Natural killer cell (primary cell): ENCODE measurements at regions not wholly inside any gene's neighbourhood (a gene's known extent, or its start where the extent isn't known, plus 50 kb on each side); places are given as distances from the start of the nearest gene placed in this dataset.
"Not testable (repeated sequence)": the region's sequence is repeated elsewhere in the genome, so short reads cannot be mapped to it uniquely, and the experiment has no call there.

ENCODE experiments used
- ATAC-seq, 3 donors: fragments of 150-1000 bp in 2 of 3; fragments of 200-7000 bp in 1 of 3; cut with Tn5 transposase; 1 replicate in 1 of 3; 2 replicates in 2 of 3; pipeline ENCODE4 v1.10.0; 2021; ENCODE audit warnings: mild to moderate bottlenecking in 2 of 3, moderate library complexity in 2 of 3
- DNase-seq, 2 donors: peaks; one replicate each; pipeline versions ENCODE4 v3.0.0 to v3.0.0-alpha.2; 2013 to 2021; ENCODE audit warnings: mixed read lengths in 1 of 2
- H3K27ac ChIP-seq: one replicate; pipeline ENCODE4 v1.5.1; 2013; ENCODE audit warnings: mild to moderate bottlenecking, low read length
- H3K27me3 ChIP-seq: one replicate; pipeline ENCODE4 v1.6.1; 2013; ENCODE audit warnings: low read length; ENCODE audit not compliant: control insufficient read depth, insufficient read depth
- H3K36me3 ChIP-seq: one replicate; pipeline ENCODE4 v1.6.1; 2013; ENCODE audit warnings: low read length; ENCODE audit not compliant: control insufficient read depth, insufficient read depth
- H3K4me1 ChIP-seq: one replicate; pipeline ENCODE4 v1.6.1; 2013; ENCODE audit warnings: low read length; ENCODE audit not compliant: control insufficient read depth, insufficient read depth
- H3K4me3 ChIP-seq: one replicate; pipeline ENCODE4 v1.5.1; 2013; ENCODE audit warnings: low read length
- H3K9me3 ChIP-seq: one replicate; pipeline ENCODE4 v1.6.1; 2013; ENCODE audit warnings: low read length; ENCODE audit not compliant: control insufficient read depth, insufficient read depth
- H3K27ac Mint-ChIP-seq, 2 donors: one replicate each; pipeline ENCODE4 v1.8.0; 2022; ENCODE audit warnings: mild to moderate bottlenecking in 2 of 2, mixed read lengths in 2 of 2, moderate library complexity in 1 of 2
- H3K27me3 Mint-ChIP-seq, 2 donors: one replicate each; pipeline ENCODE4 v1.8.0; 2022; ENCODE audit warnings: low read depth in 2 of 2, mixed read lengths in 2 of 2
- H3K36me3 Mint-ChIP-seq: one replicate; pipeline ENCODE4 v1.8.0; 2022; ENCODE audit warnings: mixed read lengths
- H3K4me1 Mint-ChIP-seq, 2 donors: one replicate each; pipeline ENCODE4 v1.8.0; 2022; ENCODE audit warnings: mixed read lengths in 2 of 2
- H3K4me3 Mint-ChIP-seq: one replicate; pipeline ENCODE4 v1.8.0; 2022; ENCODE audit warnings: mild to moderate bottlenecking, moderate library complexity, mixed read lengths
- H3K9me3 Mint-ChIP-seq, 2 donors: one replicate each; pipeline ENCODE4 v1.8.0; 2022; ENCODE audit warnings: mixed read lengths in 2 of 2
- WGBS: methylation state at CpG from one replicate; pipeline ENCODE4 v1.1.7; 2013; ENCODE audit warnings: missing lambda C conversion rate; ENCODE audit not compliant: insufficient coverage; 5-methylcytosine and 5-hydroxymethylcytosine counted together
- intact Hi-C: fragments of 100-400 bp; cut with micrococcal nuclease; formaldehyde crosslinking; loops from one replicate; pipeline ENCODE4 v1.14.2; 2022
- TF ChIP-seq, protein P1 (sequence below): fragments of 200-600 bp; IDR thresholded peaks from one replicate; pipeline ENCODE4 v1.8.0; 2022; ENCODE audit warnings: antibody characterized with exemption

DNA sequence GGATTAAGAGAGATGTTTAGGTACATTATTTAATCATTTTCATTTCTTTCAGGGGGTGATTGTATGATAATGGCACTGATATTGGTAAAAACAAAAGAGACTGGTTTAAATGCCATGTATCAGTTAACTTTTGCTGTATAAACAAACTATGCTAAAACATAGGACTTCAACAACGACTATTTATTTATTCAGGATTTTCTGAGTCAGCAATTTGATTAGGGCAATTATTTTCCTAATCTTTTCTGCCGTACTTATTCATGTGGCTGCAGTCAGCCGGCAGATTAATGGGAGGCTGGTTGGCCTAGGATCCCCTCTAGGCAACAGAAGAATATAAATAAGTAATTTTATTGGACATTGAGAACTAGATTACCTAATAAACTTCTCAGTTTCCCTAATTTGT lies 661.7 kb upstream of the RAG2 start:
- Mint-ChIP-seq H3K27ac (no peak overlapping the region), H3K4me1 (no peaks in the 10 kb centered on the region), H3K9me3 (peaks cover 11 to 14% of the 10 kb centered on the region in 2 donors), H3K36me3 (no peaks in the 10 kb centered on the region), H3K4me3 (no peak overlapping the region), H3K27me3 (no peaks in the 10 kb centered on the region)
- ATAC-seq = no peak
- TF ChIP-seq, protein P1, sequence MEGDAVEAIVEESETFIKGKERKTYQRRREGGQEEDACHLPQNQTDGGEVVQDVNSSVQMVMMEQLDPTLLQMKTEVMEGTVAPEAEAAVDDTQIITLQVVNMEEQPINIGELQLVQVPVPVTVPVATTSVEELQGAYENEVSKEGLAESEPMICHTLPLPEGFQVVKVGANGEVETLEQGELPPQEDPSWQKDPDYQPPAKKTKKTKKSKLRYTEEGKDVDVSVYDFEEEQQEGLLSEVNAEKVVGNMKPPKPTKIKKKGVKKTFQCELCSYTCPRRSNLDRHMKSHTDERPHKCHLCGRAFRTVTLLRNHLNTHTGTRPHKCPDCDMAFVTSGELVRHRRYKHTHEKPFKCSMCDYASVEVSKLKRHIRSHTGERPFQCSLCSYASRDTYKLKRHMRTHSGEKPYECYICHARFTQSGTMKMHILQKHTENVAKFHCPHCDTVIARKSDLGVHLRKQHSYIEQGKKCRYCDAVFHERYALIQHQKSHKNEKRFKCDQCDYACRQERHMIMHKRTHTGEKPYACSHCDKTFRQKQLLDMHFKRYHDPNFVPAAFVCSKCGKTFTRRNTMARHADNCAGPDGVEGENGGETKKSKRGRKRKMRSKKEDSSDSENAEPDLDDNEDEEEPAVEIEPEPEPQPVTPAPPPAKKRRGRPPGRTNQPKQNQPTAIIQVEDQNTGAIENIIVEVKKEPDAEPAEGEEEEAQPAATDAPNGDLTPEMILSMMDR = no peak
- Histone ChIP-seq H3K27ac (no peak overlapping the region), H3K9me3 (no peaks in the 10 kb centered on the region), H3K27me3 (no peaks in the 10 kb centered on the region), H3K4me1 (no peaks in the 10 kb centered on the region), H3K4me3 (no peak overlapping the region), H3K36me3 (no peaks in the 10 kb centered on the region)
- no peak for DNase-seq
- intact Hi-C loops = no loop called here
- 79% methylated on average over 3 of the region's 3 CpGs for WGBS

DNA sequence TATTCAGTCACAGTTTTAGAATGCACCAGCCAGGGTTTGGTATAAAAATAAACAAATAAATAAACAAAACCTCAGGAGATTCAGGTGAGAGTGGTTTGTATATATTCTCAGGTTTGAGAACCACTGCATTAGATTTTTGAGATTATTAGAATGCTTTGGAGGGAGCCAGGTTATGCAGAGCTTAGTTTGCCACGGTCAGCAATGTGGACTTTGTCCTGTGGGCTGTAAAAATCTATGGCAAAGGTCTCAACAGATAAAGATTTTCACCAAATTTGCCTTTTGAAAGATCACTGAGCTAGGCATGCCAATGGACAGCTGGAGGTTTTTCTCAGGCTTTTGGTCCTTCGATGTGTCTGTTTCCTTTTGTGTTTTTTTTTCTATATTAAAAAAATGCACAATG lies 650.1 kb upstream of the RAG2 start:
- Mint-ChIP-seq H3K36me3 (no peaks in the 10 kb centered on the region), H3K27ac (no peak overlapping the region), H3K27me3 (no peaks in the 10 kb centered on the region), H3K4me3 (no peak overlapping the region), H3K4me1 (no peaks in the 10 kb centered on the region), H3K9me3 (peaks cover 7 to 14% of the 10 kb centered on the region in 2 donors)
- H3K9me3 ChIP-seq = peaks cover 5% of the 10 kb centered on the region
- no peaks in the 10 kb centered on the region for H3K27me3 ChIP-seq
- 74% methylated on average over 1 of the region's 2 CpGs for whole genome bisulfite sequencing
- H3K27ac ChIP-seq = no peak overlapping the region
- H3K4me3 ChIP-seq = no peak overlapping the region
- intact Hi-C loops = no loop called here
- no peak for DNase-seq
- TF ChIP-seq, protein P1 = no peak
- H3K36me3 ChIP-seq = no peaks in the 10 kb centered on the region
- H3K4me1 ChIP-seq = no peaks in the 10 kb centered on the region
- ATAC-seq = no peak

DNA sequence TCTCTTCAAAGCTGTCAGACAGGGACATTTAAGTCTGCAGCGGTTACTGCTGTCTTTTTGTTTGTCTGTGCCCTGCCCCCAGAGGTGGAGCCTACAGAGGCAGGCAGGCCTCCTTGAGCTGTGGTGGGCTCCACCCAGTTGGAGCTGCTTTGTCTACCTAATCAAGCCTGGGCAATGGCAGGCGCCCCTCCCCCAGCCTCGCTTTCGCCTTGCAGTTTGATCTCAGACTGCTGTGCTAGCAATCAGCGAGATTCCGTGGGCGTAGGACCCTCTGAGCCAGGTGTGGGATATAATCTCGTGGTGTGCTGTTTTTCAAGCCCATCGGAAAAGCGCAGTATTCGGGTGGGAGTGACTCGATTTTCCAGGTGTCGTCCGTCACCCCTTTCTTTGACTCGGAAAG lies 648.1 kb upstream of the RAG2 start:
- H3K9me3 Mint-ChIP-seq, ATAC-seq, DNase-seq, H3K9me3 ChIP-seq, H3K4me3 ChIP-seq, H3K4me3 Mint-ChIP-seq, H3K36me3 ChIP-seq, H3K36me3 Mint-ChIP-seq, intact Hi-C loops, H3K27ac Mint-ChIP-seq, H3K27me3 Mint-ChIP-seq, H3K4me1 Mint-ChIP-seq, H3K27ac ChIP-seq, H3K4me1 ChIP-seq, H3K27me3 ChIP-seq: not testable (repeated sequence)
- WGBS = 87% methylated on average over 14 of the region's 15 CpGs

DNA sequence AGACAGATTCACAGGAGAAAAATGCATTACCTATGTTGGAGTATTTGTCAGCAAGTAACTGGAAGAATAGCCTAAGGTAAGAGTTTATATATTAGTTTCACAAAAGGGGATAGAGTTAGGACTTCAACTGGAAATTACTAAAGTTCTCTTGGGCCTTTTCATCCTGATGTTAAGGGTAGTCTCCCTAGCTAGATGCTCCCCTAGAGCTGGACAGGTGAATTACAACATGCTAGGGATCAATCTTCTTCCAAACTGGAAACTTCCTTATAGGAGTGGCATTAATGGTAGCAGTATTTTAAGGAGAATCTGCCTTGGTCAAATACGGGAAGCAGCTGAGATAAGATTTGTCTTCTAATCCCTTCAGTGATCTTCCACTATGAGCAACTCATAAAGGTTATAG lies 632.8 kb upstream of the RAG2 start:
- intact Hi-C loops = no loop called here
- TF ChIP-seq, protein P1 = no peak
- Mint-ChIP-seq H3K9me3 (peaks cover 4 to 8% of the 10 kb centered on the region in 2 donors), H3K4me1 (no peaks in the 10 kb centered on the region), H3K27me3 (no peaks in the 10 kb centered on the region), H3K27ac (no peak overlapping the region), H3K4me3 (no peak overlapping the region), H3K36me3 (no peaks in the 10 kb centered on the region)
- no peaks in the 10 kb centered on the region for H3K4me1 ChIP-seq
- DNase-seq (no peak), ATAC-seq (no peak)
- H3K4me3 ChIP-seq = no peak overlapping the region
- no peak overlapping the region for H3K27ac ChIP-seq
- H3K27me3 ChIP-seq = no peaks in the 10 kb centered on the region
- no peaks in the 10 kb centered on the region for H3K36me3 ChIP-seq
- no CpG with 5 or more reads among the region's 1 CpG for WGBS
- no peaks in the 10 kb centered on the region for H3K9me3 ChIP-seq
